ENCODE measurements at regions not wholly inside any gene's neighbourhood (a gene's known extent, or its start where the extent isn't known, plus 50 kb on each side); places are given as distances from the start of the nearest gene placed in this dataset.

GRCh38 chr16:66134875-66135274 is 231.6 kb upstream of the CDH5 start:
- H3K4me3 ChIP-seq: no peak overlapping the region
- intact Hi-C loops (cut with DNase I; ENCODE audit: low total_unique reads): no loop called here
- no peaks in the 10 kb centered on the region for H3K4me1 ChIP-seq
- H3K9me3 ChIP-seq: no peaks in the 10 kb centered on the region
- no peak for DNase-seq
- H3K27me3 ChIP-seq: no peaks in the 10 kb centered on the region
- TF ChIP-seq POLR2A (IDR thresholded peaks at IDR 0.05): no peak
- no peak for TF ChIP-seq CTCF (IDR thresholded peaks at IDR 0.05)
- no peaks in the 10 kb centered on the region for H3K36me3 ChIP-seq
- H3K27ac ChIP-seq: no peak overlapping the region

DNA sequence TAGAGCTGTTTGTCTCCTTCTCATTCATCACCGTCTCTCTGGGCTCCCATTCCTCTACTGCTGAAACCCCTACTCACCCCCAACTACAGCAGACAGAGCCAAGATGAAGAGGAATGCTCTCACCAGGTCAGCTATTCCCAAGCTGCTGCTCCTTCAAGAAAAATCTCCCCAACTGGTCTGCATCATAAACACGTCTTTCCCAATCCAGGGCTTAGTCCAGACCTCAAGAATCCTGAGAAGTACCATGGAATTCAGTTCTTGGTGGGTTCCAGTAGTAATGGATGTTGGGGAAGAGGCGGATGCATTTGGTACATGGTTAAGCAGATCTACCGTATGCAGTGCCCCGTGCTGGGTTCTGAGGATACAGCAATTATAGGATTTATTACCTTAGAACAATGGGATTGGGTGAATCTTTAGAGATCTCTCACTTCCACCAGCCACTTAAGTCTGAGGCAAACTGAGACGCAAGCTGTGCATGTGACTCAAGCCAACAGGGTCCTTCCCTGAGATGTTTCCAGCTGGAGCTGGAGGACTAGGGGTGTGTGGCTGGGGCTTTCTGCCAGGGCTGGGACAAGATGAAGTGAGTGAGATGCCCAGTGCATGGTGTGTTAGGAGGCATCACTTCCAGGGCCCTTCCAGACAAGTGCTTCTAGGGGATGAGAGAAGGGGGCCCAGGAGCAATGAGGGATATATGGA is 232.7 kb upstream of the CDH5 start:
- no peaks in the 10 kb centered on the region for H3K4me1 ChIP-seq

DNA sequence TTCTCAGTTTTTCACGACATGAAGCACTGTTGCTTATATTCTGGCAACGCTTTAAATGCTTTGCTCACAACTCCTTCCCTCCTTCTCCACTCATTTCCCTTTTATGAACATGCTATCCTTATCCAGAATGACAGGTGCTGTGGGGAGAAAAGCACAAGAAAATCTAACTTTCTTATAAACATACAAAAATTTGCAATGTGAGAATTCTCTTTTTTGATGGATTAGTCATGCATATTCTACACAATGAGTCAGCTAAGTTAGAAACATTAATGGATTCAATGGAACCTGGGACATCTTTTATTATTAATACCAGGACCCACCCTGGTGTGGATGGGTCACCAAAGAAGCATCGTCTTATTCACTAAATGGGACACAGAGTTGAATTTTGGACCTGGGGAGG is 234.6 kb upstream of the CDH5 start:
- no peak for DNase-seq
- intact Hi-C loops (cut with DNase I; ENCODE audit: low total_unique reads): no loop called here
- H3K27me3 ChIP-seq: no peaks in the 10 kb centered on the region
- no peak overlapping the region for H3K27ac ChIP-seq
- H3K9me3 ChIP-seq: no peaks in the 10 kb centered on the region
- TF ChIP-seq CTCF (IDR thresholded peaks at IDR 0.05): no peak
- TF ChIP-seq POLR2A (IDR thresholded peaks at IDR 0.05): no peak
- H3K4me1 ChIP-seq: no peaks in the 10 kb centered on the region
- no peaks in the 10 kb centered on the region for H3K36me3 ChIP-seq
- H3K4me3 ChIP-seq: no peak overlapping the region

More for the DNA sequence above, 232.7 kb upstream of the CDH5 start:
- no peak overlapping the region for H3K27ac ChIP-seq
- DNase-seq: no peak
- no peaks in the 10 kb centered on the region for H3K9me3 ChIP-seq
- intact Hi-C loops (cut with DNase I; ENCODE audit: low total_unique reads): no loop called here
- H3K27me3 ChIP-seq: no peaks in the 10 kb centered on the region
- no peak overlapping the region for H3K4me3 ChIP-seq
- no peaks in the 10 kb centered on the region for H3K36me3 ChIP-seq
- no peak for TF ChIP-seq POLR2A (IDR thresholded peaks at IDR 0.05)
- no peak for TF ChIP-seq CTCF (IDR thresholded peaks at IDR 0.05)

DNA sequence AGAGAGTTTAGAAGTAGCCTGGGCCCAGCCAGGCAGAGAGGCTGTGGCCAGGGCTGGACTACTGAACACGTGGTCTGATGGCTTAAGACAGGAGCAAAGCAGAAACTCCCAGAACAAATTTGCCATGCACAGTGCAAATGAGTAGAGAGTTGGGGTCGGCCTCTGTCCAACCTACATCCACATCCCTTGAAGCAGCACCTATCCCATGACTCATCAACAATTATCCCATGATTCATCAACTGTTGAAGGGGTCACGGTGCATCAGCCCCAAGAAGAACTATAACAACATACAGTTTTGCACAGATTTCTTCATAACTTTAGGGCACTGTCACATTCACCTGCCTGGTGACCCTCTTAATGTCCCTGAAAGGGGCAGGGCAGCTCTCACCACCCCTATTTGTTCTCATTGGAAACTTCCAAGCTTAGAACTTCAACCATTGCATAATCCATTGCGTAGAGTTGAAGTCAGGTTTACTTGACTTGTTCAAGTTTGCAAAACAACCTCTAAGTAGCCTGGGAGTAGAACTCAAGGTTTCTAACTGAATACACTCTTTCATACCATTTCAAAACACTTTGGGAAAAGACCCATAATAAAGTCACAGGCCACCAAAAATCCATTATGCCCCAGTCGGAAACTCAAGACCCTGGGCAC is 235.2 kb upstream of the CDH5 start:
- peak overlapping the region; percentile 22 to 26 for H3K27ac ChIP-seq
- intact Hi-C loops (cut with DNase I; ENCODE audit: low total_unique reads): no loop called here
- TF ChIP-seq POLR2A (IDR thresholded peaks at IDR 0.05) (no peak), CTCF (IDR thresholded peaks at IDR 0.05) (no peak)
- no peaks in the 10 kb centered on the region for H3K9me3 ChIP-seq
- H3K4me3 ChIP-seq: no peak overlapping the region
- DNase-seq: no peak
- H3K4me1 ChIP-seq: no peaks in the 10 kb centered on the region
- no peaks in the 10 kb centered on the region for H3K27me3 ChIP-seq
- no peaks in the 10 kb centered on the region for H3K36me3 ChIP-seq

DNA sequence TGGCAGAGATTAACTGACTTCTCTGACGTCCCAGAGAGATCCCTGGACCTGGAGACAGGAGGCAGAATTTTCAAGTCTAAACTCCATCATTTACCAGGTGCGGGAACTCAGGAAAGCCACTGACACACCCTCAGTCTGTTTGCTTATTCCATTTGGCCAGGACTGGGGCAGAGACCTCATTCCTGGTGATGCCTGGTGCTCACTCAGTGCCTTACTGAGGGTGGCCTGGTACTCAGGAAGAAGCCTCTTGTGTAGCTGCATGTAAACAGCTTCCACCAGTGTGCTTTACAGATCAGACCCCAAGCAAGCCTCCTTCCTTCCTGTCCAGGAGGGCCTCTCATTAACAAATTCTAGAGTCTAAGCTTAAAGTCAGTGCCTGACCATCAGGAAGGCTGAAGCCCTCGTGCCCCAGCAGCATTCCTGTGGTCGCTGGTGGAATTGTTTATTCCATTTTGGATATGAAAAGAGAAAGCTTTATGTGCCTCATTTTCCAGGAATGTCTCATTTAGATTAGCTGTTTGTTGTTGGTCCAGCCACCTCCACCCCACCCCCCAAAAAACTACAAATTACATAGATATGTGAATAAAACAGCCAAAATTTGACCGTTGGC is 236.1 kb upstream of the CDH5 start:
- H3K36me3 ChIP-seq: no peaks in the 10 kb centered on the region
- no peak overlapping the region for H3K4me3 ChIP-seq
- H3K4me1 ChIP-seq: no peaks in the 10 kb centered on the region
- TF ChIP-seq CTCF (IDR thresholded peaks at IDR 0.05): peak in 1 of 4 experiments; percentile 7
- TF ChIP-seq POLR2A (IDR thresholded peaks at IDR 0.05): no peak
- peak overlapping the region; percentile 22 to 32 for H3K27ac ChIP-seq
- H3K27me3 ChIP-seq: no peaks in the 10 kb centered on the region
- intact Hi-C loops (cut with DNase I; ENCODE audit: low total_unique reads): no loop called here
- DNase-seq: no peak
- no peaks in the 10 kb centered on the region for H3K9me3 ChIP-seq

All from uterus (tissue), 3 donors.